ENCODE measurements at regions not wholly inside any gene's neighbourhood (a gene's known extent, or its start where the extent isn't known, plus 50 kb on each side); places are given as distances from the start of the nearest gene placed in this dataset.

DNA sequence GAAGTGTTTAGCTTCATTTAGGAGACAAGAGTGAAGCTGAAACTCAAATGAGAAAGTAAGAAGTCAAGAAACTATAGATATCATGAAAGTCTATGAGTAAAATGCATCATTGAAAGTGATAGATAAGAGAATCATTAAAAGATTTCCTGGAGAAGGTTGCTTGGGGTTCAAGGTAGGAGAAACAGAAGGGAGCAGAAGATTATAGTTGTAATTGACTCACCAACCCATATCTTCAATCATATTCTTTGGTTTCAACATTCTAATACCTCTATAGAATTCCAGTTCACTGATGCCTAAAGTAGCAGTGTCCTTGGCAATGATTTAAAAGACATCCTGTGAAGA, 365.7 kb upstream of the RIOK2 start:
- Histone ChIP-seq H3K36me3 (ENCODE audit: control insufficient read depth in 2 of 2, insufficient read depth in 1 of 2, low read length in 2 of 2) (no peaks in the 10 kb centered on the region), H3K27ac (ENCODE audit: extremely low read depth, low read depth, low read length) (no peak overlapping the region), H3K4me1 (ENCODE audit: control insufficient read depth, insufficient read depth, low read length) (no peaks in the 10 kb centered on the region), H3K4me3 (ENCODE audit: low read depth, low read length) (no peak overlapping the region), H3K9me3 (ENCODE audit: control insufficient read depth, insufficient read depth, low read depth, low read length) (no peaks in the 10 kb centered on the region)
- ChIA-PET POLR2A (no interaction called here), CTCF (no interaction called here)
- TF ChIP-seq, protein P1, sequence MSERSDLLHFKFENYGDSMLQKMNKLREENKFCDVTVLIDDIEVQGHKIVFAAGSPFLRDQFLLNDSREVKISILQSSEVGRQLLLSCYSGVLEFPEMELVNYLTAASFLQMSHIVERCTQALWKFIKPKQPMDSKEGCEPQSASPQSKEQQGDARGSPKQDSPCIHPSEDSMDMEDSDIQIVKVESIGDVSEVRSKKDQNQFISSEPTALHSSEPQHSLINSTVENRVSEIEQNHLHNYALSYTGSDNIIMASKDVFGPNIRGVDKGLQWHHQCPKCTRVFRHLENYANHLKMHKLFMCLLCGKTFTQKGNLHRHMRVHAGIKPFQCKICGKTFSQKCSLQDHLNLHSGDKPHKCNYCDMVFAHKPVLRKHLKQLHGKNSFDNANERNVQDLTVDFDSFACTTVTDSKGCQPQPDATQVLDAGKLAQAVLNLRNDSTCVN (tag by site-specific recombination; optimal IDR thresholded peaks at IDR 0.05): no peak
- TF ChIP-seq ZNF645 (tag by site-specific recombination; IDR thresholded peaks at IDR 0.05) (no peak), ZFHX2 (tag by site-specific recombination; conservative IDR thresholded peaks at IDR 0.05) (no peak), KLF1 (tag by site-specific recombination; IDR thresholded peaks at IDR 0.05) (no peak), ZNF747 (tag by site-specific recombination; IDR thresholded peaks at IDR 0.05) (no peak), ZNF558 (tag by site-specific recombination; IDR thresholded peaks at IDR 0.05) (no peak), ZNF140 (tag by site-specific recombination; IDR thresholded peaks at IDR 0.05) (no peak), ZNF221 (tag by site-specific recombination; IDR thresholded peaks at IDR 0.05; ENCODE audit: borderline replicate concordance) (no peak), ZNF394 (tag by site-specific recombination; IDR thresholded peaks at IDR 0.05; ENCODE audit: borderline replicate concordance) (no peak), ZSCAN30 (tag by site-specific recombination; IDR thresholded peaks at IDR 0.05) (no peak), SCRT1 (tag by site-specific recombination; IDR thresholded peaks at IDR 0.05; ENCODE audit: borderline replicate concordance) (no peak), KLF8 (tag by site-specific recombination; IDR thresholded peaks at IDR 0.05) (no peak), ZXDB (tag by site-specific recombination; IDR thresholded peaks at IDR 0.05) (no peak), GFI1B (tag by site-specific recombination; IDR thresholded peaks at IDR 0.05) (no peak), ZNF211 (tag by site-specific recombination; IDR thresholded peaks at IDR 0.05; ENCODE audit: low read depth) (no peak), ZNF133 (tag by site-specific recombination; IDR thresholded peaks at IDR 0.05) (no peak), ZNF623 (tag by site-specific recombination; IDR thresholded peaks at IDR 0.05) (no peak), ZNF530 (tag by site-specific recombination; IDR thresholded peaks at IDR 0.05; ENCODE audit: low read depth) (no peak)
- TF ChIP-seq, protein P2, sequence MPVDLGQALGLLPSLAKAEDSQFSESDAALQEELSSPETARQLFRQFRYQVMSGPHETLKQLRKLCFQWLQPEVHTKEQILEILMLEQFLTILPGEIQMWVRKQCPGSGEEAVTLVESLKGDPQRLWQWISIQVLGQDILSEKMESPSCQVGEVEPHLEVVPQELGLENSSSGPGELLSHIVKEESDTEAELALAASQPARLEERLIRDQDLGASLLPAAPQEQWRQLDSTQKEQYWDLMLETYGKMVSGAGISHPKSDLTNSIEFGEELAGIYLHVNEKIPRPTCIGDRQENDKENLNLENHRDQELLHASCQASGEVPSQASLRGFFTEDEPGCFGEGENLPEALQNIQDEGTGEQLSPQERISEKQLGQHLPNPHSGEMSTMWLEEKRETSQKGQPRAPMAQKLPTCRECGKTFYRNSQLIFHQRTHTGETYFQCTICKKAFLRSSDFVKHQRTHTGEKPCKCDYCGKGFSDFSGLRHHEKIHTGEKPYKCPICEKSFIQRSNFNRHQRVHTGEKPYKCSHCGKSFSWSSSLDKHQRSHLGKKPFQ (tag by site-specific recombination; IDR thresholded peaks at IDR 0.05): no peak

- Histone ChIP-seq H3K27ac (ENCODE audit: extremely low read depth, low read depth, low read length) (no peak overlapping the region), H3K9me3 (ENCODE audit: control insufficient read depth, insufficient read depth, low read depth, low read length) (no peaks in the 10 kb centered on the region), H3K36me3 (ENCODE audit: control insufficient read depth in 2 of 2, insufficient read depth in 1 of 2, low read length in 2 of 2) (no peaks in the 10 kb centered on the region), H3K4me3 (ENCODE audit: low read depth, low read length) (no peak overlapping the region), H3K4me1 (ENCODE audit: control insufficient read depth, insufficient read depth, low read length) (no peaks in the 10 kb centered on the region)
- CTCF ChIA-PET: no interaction called here
- POLR2A ChIA-PET: no interaction called here
- TF ChIP-seq ZBTB10 (tag by site-specific recombination; IDR thresholded peaks at IDR 0.05): no peak
- TF ChIP-seq ZNF560 (tag by site-specific recombination; IDR thresholded peaks at IDR 0.05; ENCODE audit: borderline replicate concordance): no peak
- no peak for TF ChIP-seq ZNF24 (tag by site-specific recombination; IDR thresholded peaks at IDR 0.05)
- TF ChIP-seq ZNF561 (tag by site-specific recombination; IDR thresholded peaks at IDR 0.05; ENCODE audit: borderline replicate concordance): no peak
- TF ChIP-seq ZNF555 (tag by site-specific recombination; conservative IDR thresholded peaks at IDR 0.05): no peak
- no peak for TF ChIP-seq HOXC10 (CRISPR knock-in tag; IDR thresholded peaks at IDR 0.05)
- no peak for TF ChIP-seq ZNF830 (tag by site-specific recombination; IDR thresholded peaks at IDR 0.05; ENCODE audit: low read depth)
- no peak for TF ChIP-seq ZNF341 (tag by site-specific recombination; IDR thresholded peaks at IDR 0.05; ENCODE audit: low read depth)
- no peak for TF ChIP-seq ZBTB1 (tag by site-specific recombination; IDR thresholded peaks at IDR 0.05)
- TF ChIP-seq GLIS2 (tag by site-specific recombination; IDR thresholded peaks at IDR 0.05): no peak
- TF ChIP-seq ZNF274 (IDR thresholded peaks at IDR 0.05; ENCODE audit: low read length): no peak
- TF ChIP-seq ZNF274 (tag by site-specific recombination; IDR thresholded peaks at IDR 0.05; ENCODE audit: borderline replicate concordance): no peak
- TF ChIP-seq ZNF366 (tag by site-specific recombination; conservative IDR thresholded peaks at IDR 0.05): no peak
- TF ChIP-seq ZNF146 (tag by site-specific recombination; IDR thresholded peaks at IDR 0.05): no peak
- TF ChIP-seq KLF9 (tag by site-specific recombination; IDR thresholded peaks at IDR 0.05; ENCODE audit: low read depth): no peak
Observed at GRCh38 chr5:97549496-97549895, 366.4 kb upstream of the RIOK2 start.
